BLaER1 treated with 17β-estradiol and CSF1 and Interleukin-3, amounts not matched to agents 10 nM and 100 nM (cell line): ENCODE measurements at regions not wholly inside any gene's neighbourhood (a gene's known extent, or its start where the extent isn't known, plus 50 kb on each side); places are given as distances from the start of the nearest gene placed in this dataset.
"Not testable (repeated sequence)": the region's sequence is repeated elsewhere in the genome, so short reads cannot be mapped to it uniquely, and the experiment has no call there.

ENCODE experiments used
- H3K27ac ChIP-seq, 11 experiments: shearing (Covaris generic); formaldehyde crosslinking; 2 replicates each; pipeline ENCODE4 v1.8.1; 2022
- H3K27me3 ChIP-seq, 11 experiments: shearing (Covaris generic); formaldehyde crosslinking; 2 replicates each; pipeline ENCODE4 v1.8.1; 2022
- H3K36me3 ChIP-seq, 11 experiments: shearing (Covaris generic); formaldehyde crosslinking; 2 replicates each; pipeline ENCODE4 v1.8.1; 2022
- H3K4me1 ChIP-seq, 10 experiments: shearing (Covaris generic); formaldehyde crosslinking; 2 replicates each; pipeline ENCODE4 v1.8.1; 2022
- H3K4me2 ChIP-seq, 11 experiments: shearing (Covaris generic); formaldehyde crosslinking; 2 replicates each; pipeline ENCODE4 v1.8.1; 2022
- H3K4me3 ChIP-seq, 10 experiments: shearing (Covaris generic); formaldehyde crosslinking; 2 replicates each; pipeline ENCODE4 v1.8.1; 2022
- H3K9ac ChIP-seq, 11 experiments: shearing (Covaris generic); formaldehyde crosslinking; 2 replicates each; pipeline ENCODE4 v1.8.1; 2022
- H3K9me3 ChIP-seq, 11 experiments: shearing (Covaris generic); formaldehyde crosslinking; replicated peaks in 1 of 11; 2 replicates each; pipeline ENCODE4 v1.8.1; 2022
- H4K20me1 ChIP-seq, 11 experiments: shearing (Covaris generic); formaldehyde crosslinking; 2 replicates each; pipeline ENCODE4 v1.8.1; 2022
- Cebpa-rat ChIP-seq, 11 experiments: shearing (Covaris generic); IDR thresholded peaks; 2 replicates each; pipeline ENCODE4 v1.8.1; 2022

GRCh38 chr11:92464822-92465221, 240.2 kb downstream of the FAT3 start:
- TF ChIP-seq Cebpa-rat (IDR thresholded peaks at IDR 0.05) = no peak
- H3K27ac ChIP-seq = no peak overlapping the region
- peaks cover 0 to 6% (median 0%) of the 10 kb centered on the region in 11 experiments; a peak in 1 of 22 replicates for H3K9me3 ChIP-seq

GRCh38 chr11:92465410-92465809, 240.8 kb downstream of the FAT3 start:
- H3K27me3 ChIP-seq, H3K9me3 ChIP-seq, H3K4me1 ChIP-seq, H3K9ac ChIP-seq, H4K20me1 ChIP-seq, H3K4me3 ChIP-seq, H3K36me3 ChIP-seq, H3K27ac ChIP-seq, H3K4me2 ChIP-seq: not testable (repeated sequence)

More at GRCh38 chr11:92464822-92465221, 240.2 kb downstream of the FAT3 start:
- no peak overlapping the region for H3K9ac ChIP-seq
- H4K20me1 ChIP-seq = no peaks in the 10 kb centered on the region
- no peaks in the 10 kb centered on the region for H3K27me3 ChIP-seq
- H3K4me1 ChIP-seq = no peaks in the 10 kb centered on the region
- no peak overlapping the region for H3K4me2 ChIP-seq
- H3K36me3 ChIP-seq = no peaks in the 10 kb centered on the region
- no peak overlapping the region for H3K4me3 ChIP-seq

GRCh38 chr11:92473736-92474135, 249.1 kb downstream of the FAT3 start:
- Histone ChIP-seq H3K4me2 (no peak overlapping the region), H3K9ac (no peak overlapping the region), H3K9me3 (peaks cover 0 to under 1% (median 0%) of the 10 kb centered on the region in 11 experiments; a peak in 1 of 22 replicates), H3K27me3 (no peaks in the 10 kb centered on the region), H3K36me3 (no peaks in the 10 kb centered on the region), H3K27ac (no peak overlapping the region), H3K4me3 (no peak overlapping the region), H3K4me1 (no peaks in the 10 kb centered on the region), H4K20me1 (no peaks in the 10 kb centered on the region)
- no peak for TF ChIP-seq Cebpa-rat (IDR thresholded peaks at IDR 0.05)

DNA sequence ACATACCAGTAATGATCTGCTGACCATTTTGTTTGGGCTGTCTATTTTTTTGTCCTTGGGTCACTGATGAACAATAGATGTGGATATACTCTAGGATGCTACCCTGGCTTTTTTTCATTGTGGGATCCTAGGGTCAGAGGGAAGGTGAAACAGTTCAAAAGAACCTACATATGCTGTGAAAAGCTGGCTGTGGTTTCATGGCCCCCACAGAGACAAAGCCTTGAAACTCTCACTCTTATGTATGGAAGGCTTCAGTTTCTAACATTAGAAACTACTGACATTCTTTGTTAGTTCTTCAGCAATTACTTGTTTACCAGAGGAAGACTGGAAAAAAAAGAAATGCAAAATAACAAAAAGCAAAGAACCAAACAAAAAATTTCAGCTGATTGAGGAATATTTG, 250.7 kb downstream of the FAT3 start:
- no peak for TF ChIP-seq Cebpa-rat (IDR thresholded peaks at IDR 0.05)
- H3K9me3 ChIP-seq = no peaks in the 10 kb centered on the region
- H3K4me1 ChIP-seq = no peaks in the 10 kb centered on the region
- H4K20me1 ChIP-seq = no peaks in the 10 kb centered on the region
- no peaks in the 10 kb centered on the region for H3K27me3 ChIP-seq
- H3K27ac ChIP-seq = no peak overlapping the region
- no peak overlapping the region for H3K4me2 ChIP-seq
- no peak overlapping the region for H3K9ac ChIP-seq
- no peak overlapping the region for H3K4me3 ChIP-seq
- H3K36me3 ChIP-seq = no peaks in the 10 kb centered on the region

DNA sequence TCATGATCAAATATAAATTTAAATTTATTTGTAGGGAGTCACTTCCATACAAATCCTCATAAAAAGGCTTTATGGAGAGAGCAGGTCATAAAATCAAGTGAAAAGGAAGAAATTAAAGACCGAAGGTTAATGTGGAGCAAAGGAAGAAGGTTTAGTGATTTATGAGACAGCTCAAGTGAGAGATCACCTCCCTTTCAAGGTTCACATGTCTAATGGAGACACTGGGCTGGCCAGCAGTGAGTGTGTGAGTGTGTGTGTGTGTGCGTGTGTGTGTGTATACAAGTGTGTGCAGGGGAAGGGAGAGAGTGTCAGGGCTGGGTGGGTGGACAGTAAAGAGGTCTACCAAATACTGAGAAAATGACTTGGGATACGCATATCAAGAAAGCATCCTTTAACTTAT, 251.2 kb downstream of the FAT3 start:
- Histone ChIP-seq H4K20me1 (no peaks in the 10 kb centered on the region), H3K9ac (no peak overlapping the region), H3K4me3 (no peak overlapping the region), H3K36me3 (no peaks in the 10 kb centered on the region), H3K27me3 (no peaks in the 10 kb centered on the region), H3K9me3 (no peaks in the 10 kb centered on the region), H3K27ac (no peak overlapping the region), H3K4me1 (no peaks in the 10 kb centered on the region), H3K4me2 (no peak overlapping the region)
- no peak for TF ChIP-seq Cebpa-rat (IDR thresholded peaks at IDR 0.05)

DNA sequence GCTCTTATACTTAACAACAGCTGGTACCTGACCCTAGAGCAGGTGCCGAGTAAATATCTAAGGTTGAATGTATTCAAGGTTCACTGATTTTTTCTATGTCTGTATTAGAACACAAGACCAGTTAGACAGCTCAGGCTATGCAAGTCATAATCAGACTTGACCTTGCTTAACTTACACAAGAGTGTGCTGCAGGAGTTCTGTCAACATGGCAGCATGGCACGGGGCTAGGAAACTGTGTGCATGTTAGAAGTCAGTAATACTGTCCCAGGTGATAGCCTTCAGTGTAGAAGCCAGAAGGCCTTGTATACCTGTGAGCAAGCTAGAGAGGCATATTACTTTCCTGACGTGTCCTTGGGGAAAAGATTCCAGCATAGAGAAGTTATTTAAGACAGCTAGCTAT, 253.1 kb downstream of the FAT3 start:
- H3K4me3 ChIP-seq = no peak overlapping the region
- H3K27me3 ChIP-seq = no peaks in the 10 kb centered on the region
- H3K27ac ChIP-seq = no peak overlapping the region
- H3K4me1 ChIP-seq = no peaks in the 10 kb centered on the region
- no peak overlapping the region for H3K4me2 ChIP-seq
- no peaks in the 10 kb centered on the region for H4K20me1 ChIP-seq
- no peak for TF ChIP-seq Cebpa-rat (IDR thresholded peaks at IDR 0.05)
- no peak overlapping the region for H3K9ac ChIP-seq
- no peaks in the 10 kb centered on the region for H3K36me3 ChIP-seq
- H3K9me3 ChIP-seq = no peaks in the 10 kb centered on the region

DNA sequence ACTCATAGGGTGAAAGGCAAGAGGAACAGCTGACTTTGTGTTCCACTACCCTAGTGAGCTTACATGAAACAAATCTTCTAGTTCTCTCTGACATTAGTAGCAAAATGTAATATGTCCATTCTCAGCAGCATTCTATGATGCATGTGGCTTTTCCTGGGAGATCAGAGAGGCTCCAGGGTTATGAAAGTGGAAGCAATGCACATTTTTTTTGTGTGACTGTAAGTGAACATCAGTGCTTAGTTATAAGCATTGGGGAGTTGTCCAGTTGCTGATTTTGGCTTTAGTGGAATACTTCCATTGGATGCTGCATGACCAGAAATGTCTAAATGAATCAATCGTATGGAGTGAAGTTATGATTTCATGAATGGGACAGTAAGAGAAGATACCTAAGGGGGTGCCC, 255.9 kb downstream of the FAT3 start:
- H3K36me3 ChIP-seq = no peaks in the 10 kb centered on the region
- TF ChIP-seq Cebpa-rat (IDR thresholded peaks at IDR 0.05) = no peak
- no peak overlapping the region for H3K4me3 ChIP-seq
- H3K9ac ChIP-seq = no peak overlapping the region
- H3K4me2 ChIP-seq = no peak overlapping the region
- no peaks in the 10 kb centered on the region for H3K4me1 ChIP-seq
- no peaks in the 10 kb centered on the region for H3K27me3 ChIP-seq
- no peak overlapping the region for H3K27ac ChIP-seq
- no peaks in the 10 kb centered on the region for H3K9me3 ChIP-seq
- no peaks in the 10 kb centered on the region for H4K20me1 ChIP-seq

DNA sequence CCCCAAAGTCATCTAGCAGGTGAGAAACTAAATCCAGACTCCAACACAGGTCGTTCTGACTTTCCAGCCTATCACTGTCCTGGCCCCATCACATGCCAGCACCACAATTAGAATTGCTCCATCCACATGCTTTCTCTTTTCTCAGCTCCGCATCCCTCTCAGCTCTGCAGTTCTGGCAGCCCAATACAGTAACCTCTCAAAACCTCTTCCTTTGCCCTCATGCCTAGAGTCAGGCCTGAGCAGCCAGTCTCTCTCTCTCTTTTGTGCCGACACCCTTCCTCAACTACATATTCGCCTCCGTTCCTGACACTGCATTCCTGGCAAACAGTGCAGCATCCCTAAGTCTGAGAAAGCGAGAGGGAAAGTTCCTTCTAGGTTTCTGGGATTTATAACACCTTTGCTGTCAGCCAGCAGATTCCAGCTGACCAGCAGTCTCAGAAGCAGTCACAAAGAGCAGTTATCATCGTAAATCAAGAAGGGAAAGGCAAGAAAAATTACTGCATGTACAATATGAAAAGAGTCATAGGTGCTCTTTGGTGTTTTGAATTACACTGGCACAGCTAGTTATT, 258.0 kb downstream of the FAT3 start:
- Histone ChIP-seq H3K27me3 (no peaks in the 10 kb centered on the region), H3K4me2 (no peak overlapping the region), H4K20me1 (no peaks in the 10 kb centered on the region), H3K4me1 (no peaks in the 10 kb centered on the region), H3K9ac (no peak overlapping the region), H3K27ac (no peak overlapping the region), H3K9me3 (no peaks in the 10 kb centered on the region), H3K36me3 (no peaks in the 10 kb centered on the region), H3K4me3 (no peak overlapping the region)
- TF ChIP-seq Cebpa-rat (IDR thresholded peaks at IDR 0.05) = no peak

- Histone ChIP-seq H3K36me3 (no peaks in the 10 kb centered on the region), H3K27me3 (no peaks in the 10 kb centered on the region; a peak in 1 of 22 replicates), H3K4me1 (no peaks in the 10 kb centered on the region), H3K4me2 (no peak overlapping the region), H3K4me3 (no peak overlapping the region), H3K9me3 (no peaks in the 10 kb centered on the region), H3K27ac (no peak overlapping the region), H4K20me1 (no peaks in the 10 kb centered on the region), H3K9ac (no peak overlapping the region)
- no peak for TF ChIP-seq Cebpa-rat (IDR thresholded peaks at IDR 0.05)
Measured at GRCh38 chr11:92484570-92484969, 260.0 kb downstream of the FAT3 start.

DNA sequence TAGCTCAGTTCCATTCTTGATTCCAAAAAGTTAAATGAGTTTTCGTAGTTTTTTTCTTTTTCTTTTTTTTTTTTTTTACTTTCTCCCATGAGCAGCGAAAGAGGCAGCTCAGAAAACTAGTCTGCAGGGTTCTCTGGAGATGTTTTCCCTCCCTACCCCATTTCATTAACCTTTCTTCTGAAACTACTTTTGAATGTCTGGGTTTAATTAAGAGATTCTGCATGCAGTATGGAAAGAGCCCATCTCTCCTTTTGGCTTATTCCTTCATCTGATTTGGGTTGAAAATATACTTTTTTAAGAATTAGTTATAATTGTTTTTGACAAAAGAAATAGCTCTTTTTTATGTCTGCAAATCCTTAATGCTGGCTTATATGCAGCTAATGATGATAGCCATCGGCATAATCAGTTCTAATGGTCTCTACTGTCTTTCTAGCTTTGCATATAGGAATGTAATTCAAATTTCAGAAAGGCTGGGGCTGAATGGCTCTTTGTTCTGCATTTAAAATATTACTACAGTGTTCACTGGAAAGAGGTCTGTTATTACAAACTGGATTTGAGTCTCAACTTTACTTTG, 265.3 kb downstream of the FAT3 start:
- Histone ChIP-seq H3K4me2 (no peak overlapping the region), H3K27me3 (no peaks in the 10 kb centered on the region; a peak in 1 of 22 replicates), H3K9me3 (no peaks in the 10 kb centered on the region), H3K27ac (no peak overlapping the region), H4K20me1 (no peaks in the 10 kb centered on the region), H3K9ac (no peak overlapping the region), H3K4me3 (no peak overlapping the region), H3K4me1 (no peaks in the 10 kb centered on the region), H3K36me3 (no peaks in the 10 kb centered on the region)
- TF ChIP-seq Cebpa-rat (IDR thresholded peaks at IDR 0.05) = no peak
